ENCODE measurements at regions not wholly inside any gene's neighbourhood (a gene's known extent, or its start where the extent isn't known, plus 50 kb on each side); places are given as distances from the start of the nearest gene placed in this dataset.

GRCh38 chr9:11792870-11793269 is 900.3 kb upstream of the TYRP1 start:
- in situ Hi-C loops (cut with HindIII; ENCODE audit: low pct_ligation_motif_present, low sequenced_read_pairs), result no loop called here
- no peak for TF ChIP-seq CTCF (IDR thresholded peaks at IDR 0.05; ENCODE audit: low read depth, low read length, missing control alignments)

GRCh38 chr9:11794984-11795383 is 898.2 kb upstream of the TYRP1 start:
- Histone ChIP-seq H3K27ac (no peak overlapping the region), H3K27me3 (replicated peaks) (no peaks in the 10 kb centered on the region), H3K4me3 (ENCODE audit: low read depth, low read length) (no peak overlapping the region), H3K36me3 (replicated peaks) (no peaks in the 10 kb centered on the region)
- DNase-seq, result no peak
- no peak for TF ChIP-seq CTCF (IDR thresholded peaks at IDR 0.05; ENCODE audit: low read depth, low read length, missing control alignments)
- in situ Hi-C loops (cut with HindIII; ENCODE audit: low pct_ligation_motif_present, low sequenced_read_pairs), result no loop called here

More at GRCh38 chr9:11792870-11793269, 900.3 kb upstream of the TYRP1 start:
- Histone ChIP-seq H3K27me3 (replicated peaks) (no peaks in the 10 kb centered on the region), H3K4me3 (ENCODE audit: low read depth, low read length) (no peak overlapping the region), H3K27ac (no peak overlapping the region), H3K36me3 (replicated peaks) (no peaks in the 10 kb centered on the region)
- no peak for DNase-seq

- H3K36me3 ChIP-seq (replicated peaks), result no peaks in the 10 kb centered on the region
- DNase-seq, result no peak
- no peak overlapping the region for H3K27ac ChIP-seq
- no peaks in the 10 kb centered on the region for H3K27me3 ChIP-seq (replicated peaks)
- no peak overlapping the region for H3K4me3 ChIP-seq (ENCODE audit: low read depth, low read length)
- no peak for TF ChIP-seq CTCF (IDR thresholded peaks at IDR 0.05; ENCODE audit: low read depth, low read length, missing control alignments)
- in situ Hi-C loops (cut with HindIII; ENCODE audit: low pct_ligation_motif_present, low sequenced_read_pairs), result no loop called here
Measured at GRCh38 chr9:11805969-11806368, 887.2 kb upstream of the TYRP1 start.

- H3K27me3 ChIP-seq (replicated peaks), result no peaks in the 10 kb centered on the region
- no peak for DNase-seq
- in situ Hi-C loops (cut with HindIII; ENCODE audit: low pct_ligation_motif_present, low sequenced_read_pairs), result no loop called here
- no peak for TF ChIP-seq CTCF (IDR thresholded peaks at IDR 0.05; ENCODE audit: low read depth, low read length, missing control alignments)
- H3K36me3 ChIP-seq (replicated peaks), result no peaks in the 10 kb centered on the region
- no peak overlapping the region for H3K27ac ChIP-seq
- no peak overlapping the region for H3K4me3 ChIP-seq (ENCODE audit: low read depth, low read length)
Measured at GRCh38 chr9:11821306-11821975, 871.7 kb upstream of the TYRP1 start.

- no peak for DNase-seq
- no peak for TF ChIP-seq CTCF (IDR thresholded peaks at IDR 0.05; ENCODE audit: low read depth, low read length, missing control alignments)
- H3K4me3 ChIP-seq (ENCODE audit: low read depth, low read length), result no peak overlapping the region
- no peaks in the 10 kb centered on the region for H3K27me3 ChIP-seq (replicated peaks)
- in situ Hi-C loops (cut with HindIII; ENCODE audit: low pct_ligation_motif_present, low sequenced_read_pairs), result no loop called here
- no peaks in the 10 kb centered on the region for H3K36me3 ChIP-seq (replicated peaks)
- H3K27ac ChIP-seq, result no peak overlapping the region
Measured at GRCh38 chr9:11828201-11828600, 865.0 kb upstream of the TYRP1 start.

- in situ Hi-C loops (cut with HindIII; ENCODE audit: low pct_ligation_motif_present, low sequenced_read_pairs), result no loop called here
- no peak overlapping the region for H3K4me3 ChIP-seq (ENCODE audit: low read depth, low read length)
- TF ChIP-seq CTCF (IDR thresholded peaks at IDR 0.05; ENCODE audit: low read depth, low read length, missing control alignments), result no peak
- no peak overlapping the region for H3K27ac ChIP-seq
- no peaks in the 10 kb centered on the region for H3K36me3 ChIP-seq (replicated peaks)
- no peaks in the 10 kb centered on the region for H3K27me3 ChIP-seq (replicated peaks)
- DNase-seq, result no peak
Measured at GRCh38 chr9:11833056-11833455, 860.1 kb upstream of the TYRP1 start.
